HepG2 (cell line): ENCODE measurements at regions not wholly inside any gene's neighbourhood (a gene's known extent, or its start where the extent isn't known, plus 50 kb on each side); places are given as distances from the start of the nearest gene placed in this dataset.

Source experiments
- ATAC-seq: fragments of 200-7000 bp; cut with Tn5 transposase; 3 replicates; pipeline ENCODE4 v1.9.1; 2020; ENCODE audit warnings: mild to moderate bottlenecking, moderate library complexity
- BruUV-seq: library from RNA; stranded (reverse); fragments of 400-500 nt; replicated peaks from 2 replicates; lab custom pipeline; 2021; lab: Mats Ljungman, UMichigan
- CTCF ChIA-PET: fragments of 300-600 bp; formaldehyde crosslinking; extraction: SDS; loops from one replicate; lab custom pipeline; 2021; ENCODE audit warnings: low total read pairs, inconsistent platforms, low intra/inter-chr PET ratio; lab: Yijun Ruan, JAX
- POLR2A ChIA-PET: fragments of 350-600 bp; sonication (Branson Sonifier 250); formaldehyde crosslinking; loops from one replicate; lab custom pipeline; 2020; ENCODE audit warnings: antibody characterized with exemption, inconsistent platforms; lab: Yijun Ruan, JAX
- DNase-seq: peaks from one replicate; pipeline ENCODE4 v3.0.0-alpha.2; 2015; ENCODE audit warnings: low spot score
- FAIRE-seq: peaks from 3 replicates; lab custom pipeline; 2011; peaks lifted over from hg19 to GRCh38; lab: Jason Lieb, UNC
- H2AFZ ChIP-seq: one replicate; pipeline ENCODE4 v1.6.1; 2011; ENCODE audit warnings: low read length, inconsistent platforms
- H3K27ac ChIP-seq: fragments of 300-600 bp; 3 replicates; pipeline ENCODE4 v1.8.0; 2011; ENCODE audit warnings: mixed run types, mild to moderate bottlenecking, mixed read lengths, low read length, inconsistent platforms; ENCODE audit not compliant: insufficient read depth; ENCODE audit errors: extremely low read length
- H3K27me3 ChIP-seq, 2 experiments: fragments of 200-600 bp in 1 of 2; 2 replicates in 1 of 2; 3 replicates in 1 of 2; pipeline versions ENCODE4 v1.6.0 to v1.8.0; 2011; ENCODE audit warnings: low read length in 2 of 2, mild to moderate bottlenecking in 2 of 2, moderate library complexity in 2 of 2, inconsistent platforms in 1 of 2; ENCODE audit not compliant: insufficient read depth in 2 of 2, control insufficient read depth in 1 of 2
- H3K36me3 ChIP-seq, 2 experiments: fragments of 200-600 bp in 1 of 2; replicated peaks in 1 of 2; 2 replicates in 1 of 2; 3 replicates in 1 of 2; pipeline versions ENCODE4 v1.5.1 to v1.8.0; 2011; ENCODE audit warnings: low read length in 2 of 2, inconsistent platforms in 1 of 2; ENCODE audit not compliant: insufficient read depth in 2 of 2, control insufficient read depth in 1 of 2
- H3K4me1 ChIP-seq: 2 replicates; pipeline ENCODE4 v1.5.1; 2012; ENCODE audit warnings: low read length, inconsistent platforms; ENCODE audit not compliant: insufficient read depth
- H3K4me2 ChIP-seq: 2 replicates; pipeline ENCODE4 v1.6.0; 2011; ENCODE audit warnings: low read depth, low read length, inconsistent platforms
- H3K4me3 ChIP-seq, 3 experiments: fragments of 200-600 bp in 1 of 3; sonication (generic), shearing (Covaris generic) in 1 of 3; replicated peaks in 1 of 3; 2 replicates each; pipeline ENCODE4 v1.5.1; 2011 to 2016; ENCODE audit warnings: low read length in 3 of 3, inconsistent platforms in 2 of 3, low read depth in 2 of 3, mild to moderate bottlenecking in 2 of 3, control low read depth in 1 of 3, mixed read lengths in 1 of 3; ENCODE audit not compliant: insufficient read depth in 1 of 3
- H3K79me2 ChIP-seq: one replicate; pipeline ENCODE4 v1.6.1; 2011; ENCODE audit warnings: low read length, inconsistent platforms; ENCODE audit not compliant: insufficient read depth
- H3K9ac ChIP-seq: 2 replicates; pipeline ENCODE4 v1.6.0; 2011; ENCODE audit warnings: mild to moderate bottlenecking, low read depth, low read length, inconsistent platforms; ENCODE audit not compliant: insufficient read depth
- H3K9me3 ChIP-seq: 2 replicates; pipeline ENCODE4 v1.5.1; 2012; ENCODE audit warnings: mild to moderate bottlenecking, low read length
- H4K20me1 ChIP-seq: 2 replicates; pipeline ENCODE4 v1.6.0; 2011; ENCODE audit warnings: inconsistent platforms, mild to moderate bottlenecking, low read length, moderate library complexity; ENCODE audit not compliant: insufficient read depth
- AHR ChIP-seq: IDR thresholded peaks from 2 replicates; pipeline ENCODE4 v1.6.1; 2018; ENCODE audit warnings: missing genetic modification reagents, missing compliant biosample characterization
- ATRX ChIP-seq: sonication (generic); formaldehyde crosslinking; IDR thresholded peaks from 2 replicates; pipeline ENCODE4 v1.4.0; 2020; ENCODE audit warnings: missing genetic modification reagents, borderline replicate concordance
- BCL6 ChIP-seq: IDR thresholded peaks from 2 replicates; pipeline ENCODE4 v1.6.1; 2016; ENCODE audit warnings: missing genetic modification reagents, missing compliant biosample characterization
- CSRNP2 ChIP-seq: sonication (generic); formaldehyde crosslinking; conservative IDR thresholded peaks from 2 replicates; pipeline ENCODE4 v1.8.0; 2022; ENCODE audit warnings: low read depth, missing genetic modification reagents
- DNMT3B ChIP-seq: conservative IDR thresholded peaks from 2 replicates; pipeline ENCODE4 v1.6.1; 2016; ENCODE audit warnings: missing biosample characterization, control low read depth
- FIP1L1 ChIP-seq: fragments of 200-400 bp; formaldehyde crosslinking; IDR thresholded peaks from 2 replicates; pipeline ENCODE4 v1.6.1; 2018; ENCODE audit warnings: low read depth, mild to moderate bottlenecking, low read length, moderate library complexity, borderline replicate concordance; ENCODE audit not compliant: insufficient read depth
- HDAC2 ChIP-seq: sonication (generic); formaldehyde crosslinking; IDR thresholded peaks from 2 replicates; pipeline ENCODE4 v1.4.0; 2020; ENCODE audit warnings: missing genetic modification reagents
- HNRNPH1 ChIP-seq: fragments of 200-400 bp; formaldehyde crosslinking; optimal IDR thresholded peaks from 2 replicates; pipeline ENCODE3; 2017; ENCODE audit warnings: mild to moderate bottlenecking, low read depth, low read length
- NR2C2 ChIP-seq: sonication (generic); formaldehyde crosslinking; IDR thresholded peaks from 2 replicates; pipeline ENCODE4 v1.4.0; 2020; ENCODE audit warnings: missing genetic modification reagents, mild to moderate bottlenecking, moderate library complexity, borderline replicate concordance
- ZBTB42 ChIP-seq: sonication (generic); formaldehyde crosslinking; IDR thresholded peaks from 2 replicates; pipeline ENCODE4 v1.5.0; 2020; ENCODE audit warnings: mild to moderate bottlenecking, missing genetic modification reagents
- ZBTB8A ChIP-seq: sonication (generic); formaldehyde crosslinking; IDR thresholded peaks from 2 replicates; pipeline ENCODE4 v1.4.0; 2020; ENCODE audit warnings: mild to moderate bottlenecking, low read depth, missing genetic modification reagents, borderline replicate concordance
- ZNF264 ChIP-seq: sonication (generic); formaldehyde crosslinking; IDR thresholded peaks from 2 replicates; pipeline ENCODE4 v1.4.0; 2020; ENCODE audit warnings: missing genetic modification reagents
- ZNF646 ChIP-seq: sonication (generic); formaldehyde crosslinking; IDR thresholded peaks from 2 replicates; pipeline ENCODE4 v1.9.0; 2021; ENCODE audit warnings: mild to moderate bottlenecking, missing genetic modification reagents
- ZNF672 ChIP-seq: sonication (generic); formaldehyde crosslinking; IDR thresholded peaks from 2 replicates; pipeline ENCODE4 v1.8.1; 2022; ENCODE audit warnings: missing genetic modification reagents
- ZNF879 ChIP-seq: sonication (generic); formaldehyde crosslinking; IDR thresholded peaks from 2 replicates; pipeline ENCODE4 v1.8.1; 2023; ENCODE audit warnings: missing genetic modification reagents
- ZSCAN29 ChIP-seq: sonication (generic); formaldehyde crosslinking; conservative IDR thresholded peaks from 2 replicates; pipeline ENCODE4 v1.4.0; 2020; ENCODE audit warnings: mild to moderate bottlenecking, missing genetic modification reagents
- WGBS: methylation state at CpG from one replicate; pipeline ENCODE4 v1.1.6; 2017; ENCODE audit warnings: low lambda C conversion rate; 5-methylcytosine and 5-hydroxymethylcytosine counted together
- in situ Hi-C: cut with HindIII; loops from 2 replicates; pipeline ENCODE4 v1.10.0; 2017; ENCODE audit warnings: low pct_unique_long_range_greater_than_20kb; ENCODE audit not compliant: extremely low pct_ligation_motif_present
- intact Hi-C: fragments of 100-400 bp; cut with micrococcal nuclease; formaldehyde crosslinking; loops from one replicate; pipeline ENCODE4 v1.10.0; 2022; ENCODE audit not compliant: unreplicated experiment

GRCh38 chr17:63289931-63290330 lies 156.2 kb downstream of the CYB561 start:
- Histone ChIP-seq H3K9me3 (peaks cover 6% of the 10 kb centered on the region), H3K36me3 (no peaks in the 10 kb centered on the region), H3K9ac (no peak overlapping the region), H3K4me1 (no peaks in the 10 kb centered on the region), H4K20me1 (no peaks in the 10 kb centered on the region), H3K27me3 (no peaks in the 10 kb centered on the region), H3K4me2 (no peak overlapping the region), H3K27ac (no peak overlapping the region), H3K4me3 (no peak overlapping the region), H3K79me2 (no peaks in the 10 kb centered on the region), H2AFZ (no peak overlapping the region)
- no peak for TF ChIP-seq BCL6 (CRISPR knock-in tag)
- no peak for TF ChIP-seq AHR (CRISPR knock-in tag)
- no peak for TF ChIP-seq ZNF672 (CRISPR knock-in tag)
- TF ChIP-seq ATRX (CRISPR knock-in tag): no peak
- TF ChIP-seq HNRNPH1: no peak
- no peak for TF ChIP-seq HDAC2 (CRISPR knock-in tag)
- TF ChIP-seq ZBTB8A (CRISPR knock-in tag): no peak
- TF ChIP-seq ZBTB42 (CRISPR knock-in tag): no peak
- TF ChIP-seq ZNF264 (CRISPR knock-in tag): no peak
- TF ChIP-seq ZNF879: no peak
- no peak for TF ChIP-seq CSRNP2
- TF ChIP-seq NR2C2: no peak
- no peak for TF ChIP-seq ZNF646 (CRISPR knock-in tag)
- no peak for TF ChIP-seq DNMT3B (CRISPR knock-in tag)
- TF ChIP-seq ZSCAN29 (CRISPR knock-in tag): no peak
- no peak for TF ChIP-seq FIP1L1
- no TSS peak for BruUV-seq
- in situ Hi-C loops: no loop called here
- FAIRE-seq (no peak), DNase-seq (no peak), ATAC-seq (no peak)
- intact Hi-C loops: no loop called here
- 22% methylated on average over 1 of the region's 1 CpG for whole genome bisulfite sequencing
- CTCF ChIA-PET: no interaction called here
- POLR2A ChIA-PET: no interaction called here
